DMS79 treated with DMSO at 0.1 percent for 48 hours (cell line): ENCODE measurements at regions not wholly inside any gene's neighbourhood (a gene's known extent, or its start where the extent isn't known, plus 50 kb on each side); places are given as distances from the start of the nearest gene placed in this dataset.

Source experiments
- DNase-seq: peaks from one replicate; lab custom pipeline; 2025; lab: John Stamatoyannopoulos, UW

GRCh38 chr1:95994643-95995042 is 726.9 kb upstream of the PTBP2 start:
- no peak for DNase-seq

DNA sequence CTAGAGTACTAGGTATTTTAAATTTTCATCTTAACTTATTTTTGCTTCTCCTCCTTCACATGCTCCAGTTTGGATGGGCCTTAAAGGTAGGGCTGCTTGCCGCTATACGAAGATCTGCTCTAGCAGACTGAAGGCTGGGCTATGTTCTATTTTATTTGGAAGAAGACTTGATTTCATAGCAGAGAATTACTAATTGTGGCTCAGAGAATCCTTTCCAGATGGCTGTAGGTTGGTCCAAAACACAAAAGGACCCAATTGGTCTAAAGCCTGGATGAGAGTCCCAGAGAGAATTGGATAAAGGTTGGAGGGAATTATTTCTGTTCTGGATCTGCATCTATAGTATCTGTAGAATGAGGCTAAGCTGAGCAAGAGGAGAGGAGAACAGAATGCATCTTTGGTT is 719.4 kb upstream of the PTBP2 start:
- no peak for DNase-seq

- no peak for DNase-seq
Observed at GRCh38 chr1:96002969-96003964, 718.3 kb upstream of the PTBP2 start.

DNA sequence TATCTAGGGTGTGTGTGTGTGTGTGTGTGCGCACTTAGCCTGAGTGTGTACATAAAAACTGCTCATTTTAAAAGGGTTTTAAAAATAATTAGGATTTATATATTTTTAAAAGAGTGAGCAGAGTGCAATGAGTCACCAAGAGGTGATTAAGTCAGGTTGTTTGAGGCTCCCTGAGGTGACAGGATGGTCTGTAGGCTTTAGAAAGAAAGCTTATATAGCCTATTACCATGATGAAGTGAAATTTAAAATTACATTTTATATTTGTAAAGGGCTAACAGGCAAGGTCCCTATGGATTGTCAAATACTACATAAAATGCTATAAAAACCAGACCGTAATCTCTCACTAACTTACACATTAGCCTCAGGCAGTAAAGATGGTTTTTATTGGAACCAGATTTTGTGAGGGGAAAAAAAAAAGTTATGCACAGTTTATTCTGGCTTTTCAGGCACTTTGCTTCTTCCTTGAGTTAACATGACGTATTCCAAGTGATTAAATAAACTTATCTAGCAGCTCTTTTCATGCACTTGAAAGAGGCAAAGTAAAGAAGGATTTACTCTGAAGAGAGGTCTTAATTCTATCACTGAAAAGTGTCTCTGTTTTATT is 711.7 kb upstream of the PTBP2 start:
- DNase-seq, result peak; percentile 34

DNA sequence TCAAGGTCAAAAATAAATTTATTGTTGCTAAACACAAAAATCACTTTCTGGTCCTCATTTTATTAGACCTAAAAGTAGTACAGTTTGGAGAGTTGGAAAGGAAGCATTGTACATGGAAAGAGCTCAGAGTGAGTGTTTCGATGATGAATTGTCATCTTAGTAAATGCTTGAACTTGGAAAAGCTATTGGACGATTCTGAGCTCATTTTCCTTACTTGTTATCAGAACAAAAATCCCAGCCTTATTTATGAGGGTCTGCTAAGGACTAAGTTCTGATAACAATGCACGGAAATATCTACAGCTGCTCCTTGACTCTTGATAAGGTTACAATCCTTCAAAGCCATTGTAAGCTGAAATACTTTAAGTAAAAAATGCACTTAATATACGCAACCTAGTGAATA is 710.0 kb upstream of the PTBP2 start:
- DNase-seq, result no peak

DNA sequence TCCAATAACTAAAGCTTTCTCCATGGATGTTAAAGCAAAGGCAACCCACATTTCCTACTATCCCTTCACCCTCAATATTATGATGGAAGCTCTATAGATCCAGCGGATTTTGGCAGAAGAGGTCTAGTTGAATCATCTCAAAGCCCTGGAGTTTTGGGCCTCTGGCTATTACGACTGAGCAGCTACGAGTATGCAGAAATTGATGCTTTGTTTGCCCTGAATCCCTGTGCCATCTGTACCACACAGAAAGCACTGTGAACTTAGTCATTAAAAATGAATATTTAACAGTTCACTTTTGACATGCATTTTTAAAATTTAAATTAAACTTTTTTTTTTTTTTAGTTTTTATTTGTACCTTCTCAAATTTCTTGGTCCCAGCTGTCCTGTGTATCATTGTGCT is 705.4 kb upstream of the PTBP2 start:
- no peak for DNase-seq

DNA sequence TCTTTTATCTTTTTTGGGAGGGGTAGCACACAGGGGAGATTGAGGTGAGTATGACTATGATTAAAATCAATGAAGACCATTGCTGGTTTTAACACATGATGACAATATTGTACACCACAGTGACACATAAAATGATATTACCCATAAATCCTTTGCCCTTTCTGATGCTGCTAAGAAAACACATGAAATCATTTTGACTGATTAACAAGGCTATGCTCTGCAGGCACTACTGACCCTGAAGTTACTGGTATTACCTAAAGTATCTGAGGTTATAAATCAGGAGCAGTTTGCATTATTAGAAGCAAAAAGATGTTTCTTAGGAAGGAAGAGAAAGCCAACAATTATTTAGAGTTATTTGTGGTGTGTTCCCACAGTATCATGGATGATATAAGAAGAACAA is 701.2 kb upstream of the PTBP2 start:
- no peak for DNase-seq

GRCh38 chr1:96025062-96025461 is 696.5 kb upstream of the PTBP2 start:
- no peak for DNase-seq

GRCh38 chr1:96028071-96028470 is 693.5 kb upstream of the PTBP2 start:
- no peak for DNase-seq

GRCh38 chr1:96030312-96030711 is 691.3 kb upstream of the PTBP2 start:
- no peak for DNase-seq

DNA sequence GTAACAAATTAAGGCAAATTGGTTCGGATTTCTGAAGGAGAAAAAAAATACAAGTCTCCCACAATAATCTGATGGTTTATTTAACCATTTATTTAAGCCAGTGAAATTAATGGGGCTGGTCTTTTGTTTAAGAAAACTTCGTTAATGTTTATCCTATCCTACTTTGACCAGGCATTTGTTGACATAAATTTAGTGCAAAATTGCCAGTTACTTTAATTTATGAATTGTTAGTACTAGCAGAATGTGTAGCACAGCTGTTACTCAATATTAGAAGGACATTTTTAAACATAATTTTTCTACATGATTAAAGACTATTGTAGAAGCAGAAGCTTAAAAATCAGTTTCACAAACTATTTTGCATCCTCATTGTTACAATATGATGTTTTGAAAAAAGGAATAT is 687.6 kb upstream of the PTBP2 start:
- no peak for DNase-seq

DNA sequence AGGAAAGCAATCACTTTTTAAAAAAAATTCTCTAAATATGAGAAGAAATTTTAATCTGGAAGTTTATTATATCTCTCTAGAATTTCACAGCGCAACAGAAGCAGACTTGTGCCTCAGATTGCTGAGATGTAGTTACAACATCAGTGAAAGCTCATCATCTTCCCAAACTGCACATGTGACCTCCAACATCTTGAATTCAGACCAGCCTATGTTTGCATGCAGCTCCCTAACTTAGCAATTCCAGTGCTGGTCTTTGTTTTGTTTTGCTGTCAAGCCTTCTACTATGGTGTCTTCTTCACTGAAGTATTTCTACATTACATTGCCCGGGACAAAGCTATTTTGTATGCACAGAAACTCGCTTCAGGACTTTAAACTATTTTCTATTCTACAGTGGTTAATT is 684.8 kb upstream of the PTBP2 start:
- no peak for DNase-seq

DNA sequence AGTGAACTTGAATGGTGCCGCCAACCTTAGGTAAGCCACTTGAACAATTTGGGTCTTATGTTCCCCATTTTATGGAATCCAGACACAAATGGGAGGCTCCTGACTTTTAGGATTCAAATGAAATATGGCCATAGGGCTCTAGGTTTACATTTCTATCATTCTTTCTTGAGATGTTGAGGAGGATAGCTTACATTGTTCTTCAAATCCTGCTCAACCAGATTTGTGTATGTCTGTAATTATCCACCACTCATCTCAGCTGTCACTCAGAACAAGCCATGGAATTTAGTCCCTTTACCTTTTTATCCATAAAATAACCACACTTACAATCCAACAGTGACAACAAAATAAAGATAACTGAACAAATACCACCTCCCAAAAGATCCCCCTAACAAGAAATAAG is 682.9 kb upstream of the PTBP2 start:
- DNase-seq, result no peak

GRCh38 chr1:96039910-96040309 is 681.7 kb upstream of the PTBP2 start:
- DNase-seq, result no peak

DNA sequence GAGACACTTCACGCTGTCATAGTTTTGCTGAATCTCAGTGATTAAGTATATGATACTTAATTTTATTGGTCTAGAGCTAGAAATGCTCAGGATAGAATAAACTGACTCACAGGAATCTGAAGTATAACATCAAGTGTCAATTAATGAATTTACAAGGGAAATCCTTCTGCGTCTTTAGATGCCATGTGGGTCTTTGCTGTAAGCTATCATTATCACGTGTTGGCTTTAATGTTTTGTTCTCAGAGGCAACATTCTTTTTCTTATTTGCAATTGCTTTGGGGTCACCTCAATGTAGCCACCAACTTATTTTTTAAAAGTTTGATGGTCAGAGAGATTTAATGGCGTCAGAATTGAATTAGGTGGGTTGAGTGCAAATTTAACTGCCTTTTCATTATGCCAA is 680.1 kb upstream of the PTBP2 start:
- no peak for DNase-seq

GRCh38 chr1:96048572-96049212 is 672.9 kb upstream of the PTBP2 start:
- DNase-seq, result no peak

DNA sequence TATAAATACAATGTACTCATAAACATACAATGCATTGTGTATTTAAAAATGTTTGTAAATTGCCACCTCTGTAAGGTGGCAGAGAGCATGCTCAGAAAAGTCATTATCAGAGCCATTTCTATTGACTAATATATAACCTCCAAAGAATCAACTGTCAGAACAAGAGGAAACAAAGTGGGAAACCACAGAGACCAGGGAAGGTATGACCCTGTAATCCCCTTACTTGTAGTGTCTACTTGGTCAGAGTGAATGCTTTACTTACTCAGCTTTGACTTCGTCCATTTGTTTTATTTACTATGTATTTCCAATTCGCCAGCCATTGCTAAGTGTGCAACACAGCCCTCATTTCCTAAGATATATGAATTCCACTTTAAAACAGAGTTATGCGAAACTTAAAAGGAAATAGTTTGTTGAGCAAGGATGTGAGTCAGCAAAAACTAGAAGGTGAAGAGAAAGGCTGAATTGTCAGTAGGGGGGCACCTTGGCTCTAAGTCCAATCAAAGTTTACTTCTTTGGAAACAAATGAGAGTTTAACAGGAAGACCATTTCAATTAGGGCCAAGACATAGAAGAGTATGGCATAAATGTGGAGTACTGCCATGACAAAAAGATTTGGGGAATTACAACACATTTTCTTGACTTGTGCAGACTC is 671.7 kb upstream of the PTBP2 start:
- no peak for DNase-seq

DNA sequence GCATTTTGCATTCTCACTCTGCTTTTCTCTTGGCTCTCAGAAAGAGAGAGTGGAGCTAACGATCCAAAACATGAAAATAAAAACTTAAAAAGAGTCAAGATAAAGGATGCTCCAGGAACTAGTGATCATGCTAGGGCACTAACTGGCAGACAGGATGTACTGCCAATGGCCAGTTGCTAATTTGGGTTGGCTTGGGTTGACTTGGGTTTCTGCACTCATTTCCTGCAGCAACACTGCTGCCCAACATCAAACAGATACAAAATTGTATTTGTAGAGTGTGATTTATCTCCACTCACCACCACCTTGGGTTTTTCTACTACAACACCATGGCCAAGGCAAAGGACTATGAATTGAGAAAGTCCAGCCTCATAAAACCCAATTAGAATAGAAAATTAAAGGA is 662.3 kb upstream of the PTBP2 start:
- DNase-seq, result no peak

- DNase-seq, result peak; percentile 9
Observed at GRCh38 chr1:96059736-96060135, 661.8 kb upstream of the PTBP2 start.

GRCh38 chr1:96060621-96061020 is 661.0 kb upstream of the PTBP2 start:
- DNase-seq, result no peak

DNA sequence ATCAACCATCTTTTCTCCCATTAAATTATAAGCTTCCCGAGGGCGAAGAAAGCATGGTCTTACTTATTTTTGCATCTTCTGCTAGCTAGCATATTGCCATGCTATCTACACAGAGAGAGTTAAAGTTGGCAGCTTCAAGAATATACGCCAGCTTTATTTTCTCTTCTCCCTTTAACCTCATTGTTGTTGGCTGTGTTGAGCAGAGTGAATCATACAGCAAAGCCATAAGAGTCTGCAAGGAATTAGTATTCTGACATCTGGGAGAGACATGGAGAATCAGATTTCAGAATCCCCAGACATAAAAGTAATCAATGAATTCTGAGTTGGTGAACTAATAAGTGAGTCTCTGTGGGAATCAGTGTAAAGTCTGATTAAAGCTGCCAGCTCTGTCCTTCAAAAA is 649.6 kb upstream of the PTBP2 start:
- DNase-seq, result no peak

GRCh38 chr1:96073100-96073499 is 648.5 kb upstream of the PTBP2 start:
- no peak for DNase-seq

DNA sequence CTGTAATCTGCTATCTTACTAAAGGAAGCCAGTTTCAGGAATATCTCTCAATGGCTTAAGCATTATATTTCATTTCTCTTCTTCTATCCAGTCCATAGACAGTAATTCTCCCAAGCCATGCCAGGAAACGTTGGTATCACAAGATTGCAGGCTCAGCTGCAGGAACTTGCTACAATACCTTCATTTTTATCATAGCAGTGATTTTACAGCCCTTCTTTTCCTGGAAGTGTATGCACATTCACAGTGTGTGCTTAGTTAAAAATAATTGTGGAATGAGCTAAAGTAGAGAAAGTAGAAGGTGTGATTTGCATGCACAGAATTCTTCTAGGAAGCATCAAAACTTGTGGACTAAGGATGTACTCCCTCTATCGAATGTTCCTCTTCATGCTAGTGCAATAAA is 647.2 kb upstream of the PTBP2 start:
- no peak for DNase-seq
